LoVo (cell line): ENCODE measurements at regions not wholly inside any gene's neighbourhood (a gene's known extent, or its start where the extent isn't known, plus 50 kb on each side); places are given as distances from the start of the nearest gene placed in this dataset.

Source experiments
- DNase-seq: peaks from one replicate; pipeline ENCODE4 v3.0.0-alpha.2; 2016; ENCODE audit warnings: low spot score

DNA sequence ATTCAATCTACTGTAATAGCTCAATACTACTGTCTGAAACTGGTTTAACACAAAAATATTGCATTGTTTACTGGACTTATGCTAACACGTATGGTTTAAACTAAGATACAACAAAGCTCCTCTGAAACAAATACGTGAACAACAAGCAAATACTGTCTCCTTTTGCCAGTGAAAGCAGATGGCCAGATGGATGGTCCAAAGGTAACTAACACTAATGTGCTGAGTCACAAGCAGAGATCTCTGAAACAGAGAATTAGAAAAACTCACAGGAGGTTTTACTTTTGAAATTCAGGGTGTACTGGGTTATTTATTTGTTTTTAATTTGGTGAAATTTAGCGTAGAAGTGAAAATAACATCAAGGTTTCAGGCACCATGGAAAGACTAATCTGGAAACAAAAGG, 124.3 kb upstream of the SOX4 start:
- DNase-seq = no peak

DNA sequence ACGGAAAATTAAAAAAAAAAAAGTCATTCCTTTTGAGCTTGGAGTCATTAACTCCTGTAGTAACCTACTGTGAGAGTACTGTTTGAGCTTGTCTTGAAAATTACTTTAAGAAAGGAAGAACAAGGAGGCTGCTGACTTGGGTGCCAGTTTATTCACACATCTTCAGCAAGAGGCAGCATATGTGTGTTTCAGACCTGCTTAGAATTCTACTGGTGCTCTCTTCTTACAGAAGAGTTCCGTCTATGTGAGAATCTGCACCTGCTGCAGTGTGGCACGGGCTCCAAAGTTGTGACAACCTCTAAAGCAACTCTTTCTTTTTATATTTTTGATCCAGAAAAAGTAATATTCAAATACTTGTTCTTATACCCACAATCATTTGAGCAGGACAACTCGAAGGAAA, 117.4 kb upstream of the SOX4 start:
- DNase-seq = no peak

DNA sequence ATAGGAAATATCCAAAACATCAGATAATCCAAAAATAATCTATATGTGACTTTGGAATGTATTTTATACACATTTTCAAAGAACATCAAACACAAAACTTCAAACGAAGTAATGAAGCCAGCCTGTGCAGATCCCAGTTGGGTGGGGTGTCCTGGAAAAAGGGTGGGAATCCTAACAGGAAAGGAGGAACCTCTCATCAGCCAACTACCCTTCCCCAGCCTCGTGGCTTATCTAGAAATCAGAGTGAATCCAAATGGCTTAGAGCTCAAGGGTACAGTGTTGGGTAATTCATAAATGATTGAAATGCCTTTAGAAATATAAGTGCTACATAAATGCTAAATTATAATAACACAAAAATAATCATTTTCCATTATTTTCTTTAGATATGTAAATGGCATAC, 115.1 kb upstream of the SOX4 start:
- DNase-seq = no peak

DNA sequence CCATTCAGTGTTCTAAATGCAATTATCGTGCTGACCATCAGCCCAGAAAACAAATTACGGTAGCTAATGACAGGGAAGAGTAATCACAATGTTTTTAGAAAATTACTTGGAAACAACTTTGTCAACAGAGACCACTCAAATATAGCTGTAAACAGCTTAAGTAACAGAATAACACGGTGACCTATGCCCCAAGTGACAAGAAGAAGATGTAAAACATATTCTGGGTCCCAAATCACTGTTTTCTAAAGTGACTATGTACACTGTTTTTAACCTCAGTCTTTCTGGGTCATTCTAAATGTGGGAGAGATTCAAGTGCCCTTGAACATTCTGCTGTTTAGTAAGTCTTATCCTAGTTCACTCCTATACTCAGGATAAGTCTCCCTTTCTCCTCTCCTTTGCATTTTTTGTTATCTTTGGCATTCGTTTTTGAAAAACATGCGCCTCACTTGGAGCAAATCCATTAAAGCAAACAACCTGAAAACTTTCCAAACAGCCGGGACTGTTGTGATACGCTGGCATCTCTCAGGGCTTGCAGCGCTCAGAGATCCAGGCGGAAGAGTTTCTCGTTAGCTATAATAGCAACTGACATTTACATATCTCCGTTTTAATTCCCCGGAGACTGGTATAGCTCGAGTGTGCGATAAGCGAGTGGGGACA, 114.5 kb upstream of the SOX4 start:
- DNase-seq = no peak

DNA sequence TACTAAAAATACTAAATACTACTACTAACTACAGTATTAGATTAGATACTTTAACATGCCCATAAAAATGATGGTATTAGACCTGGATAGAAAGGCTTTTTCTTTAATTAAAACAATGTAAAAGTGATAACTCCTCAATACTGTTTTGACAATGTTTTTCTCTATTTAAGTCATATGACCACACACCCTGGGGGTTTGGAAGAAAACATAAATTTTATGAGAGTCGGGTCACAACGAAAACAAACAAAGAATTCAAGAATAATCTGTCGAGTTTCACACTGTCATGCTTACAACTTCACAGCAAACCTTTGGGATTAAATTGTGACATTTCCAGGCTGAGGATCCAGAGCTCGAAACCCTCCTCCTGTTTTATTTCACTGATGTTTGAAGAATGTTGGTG, 107.4 kb upstream of the SOX4 start:
- DNase-seq = no peak

DNA sequence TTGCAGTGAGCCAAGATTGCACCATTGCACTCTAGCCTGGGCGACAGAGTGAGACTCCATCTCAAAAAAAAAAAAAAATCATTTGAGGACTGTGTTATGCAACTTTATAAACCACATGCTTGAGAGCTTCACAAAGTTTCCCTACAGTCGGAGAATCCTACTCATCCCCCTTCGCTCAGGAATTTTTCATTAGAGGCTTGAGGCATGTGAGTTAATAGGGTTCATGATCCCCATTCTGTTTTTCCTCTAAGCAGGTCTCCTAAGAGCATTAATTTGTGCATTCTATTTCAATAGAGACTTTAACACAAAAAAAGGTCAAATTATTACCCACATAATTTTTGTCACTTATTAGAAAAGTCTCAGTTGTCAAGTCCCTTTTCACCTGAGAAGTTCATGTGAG, 103.7 kb upstream of the SOX4 start:
- no peak for DNase-seq

DNA sequence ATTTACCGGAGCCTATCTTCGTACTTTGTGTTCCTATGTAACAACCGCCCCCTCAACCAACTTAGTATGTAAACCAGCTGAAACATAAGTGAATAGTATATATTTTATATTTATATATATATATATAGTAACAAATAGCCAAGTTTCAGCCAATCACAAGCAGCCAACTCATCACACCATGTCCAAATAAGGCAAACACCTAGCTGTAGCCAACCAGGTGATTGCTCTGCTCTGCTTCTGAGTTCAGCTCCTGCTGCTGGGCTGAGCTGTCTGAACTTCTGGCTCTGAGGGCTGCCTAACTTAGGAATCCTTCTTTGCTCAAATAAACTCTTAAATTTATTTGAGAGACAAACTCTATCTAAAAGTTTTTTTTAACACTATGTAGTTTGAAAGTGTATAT, 101.6 kb upstream of the SOX4 start:
- no peak for DNase-seq

DNA sequence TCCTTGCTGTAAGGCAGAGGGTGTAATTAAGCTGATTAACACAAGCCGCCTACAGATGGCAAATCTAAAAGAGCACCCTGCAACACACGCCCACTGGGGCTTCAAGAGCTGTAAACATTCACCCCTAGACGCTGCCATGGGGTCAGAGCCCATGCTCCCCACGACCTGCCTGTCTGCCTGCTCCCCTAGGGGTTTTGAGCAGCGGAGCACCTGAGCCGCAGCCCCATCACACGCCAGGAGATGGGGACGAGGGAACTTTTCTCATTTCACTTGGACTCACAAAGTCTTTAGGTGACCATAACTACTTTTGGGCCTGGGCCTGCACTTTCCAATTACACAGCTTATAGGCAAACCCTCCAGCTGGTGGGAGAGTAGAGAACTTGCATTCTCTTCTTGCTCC, 99.0 kb upstream of the SOX4 start:
- DNase-seq = no peak

DNA sequence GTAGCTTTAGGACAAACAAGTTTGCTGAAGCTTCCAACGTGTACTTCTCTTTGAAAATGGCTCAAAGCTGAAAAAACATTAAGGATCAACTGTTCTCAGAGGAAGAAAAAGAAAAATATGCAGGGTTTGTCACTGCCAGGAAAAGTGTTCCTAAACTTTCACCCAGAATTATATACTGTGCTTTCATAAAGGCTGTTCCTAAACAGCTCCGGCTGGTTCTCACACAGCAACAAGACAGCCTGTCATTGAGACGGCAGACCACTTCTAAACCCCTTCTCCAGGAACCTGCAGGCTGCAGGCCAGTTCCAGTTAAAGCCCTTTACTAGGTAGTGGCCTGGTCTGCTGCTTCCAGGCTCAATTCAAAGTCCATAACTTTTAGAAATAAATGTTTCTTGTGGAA, 97.4 kb upstream of the SOX4 start:
- no peak for DNase-seq

DNA sequence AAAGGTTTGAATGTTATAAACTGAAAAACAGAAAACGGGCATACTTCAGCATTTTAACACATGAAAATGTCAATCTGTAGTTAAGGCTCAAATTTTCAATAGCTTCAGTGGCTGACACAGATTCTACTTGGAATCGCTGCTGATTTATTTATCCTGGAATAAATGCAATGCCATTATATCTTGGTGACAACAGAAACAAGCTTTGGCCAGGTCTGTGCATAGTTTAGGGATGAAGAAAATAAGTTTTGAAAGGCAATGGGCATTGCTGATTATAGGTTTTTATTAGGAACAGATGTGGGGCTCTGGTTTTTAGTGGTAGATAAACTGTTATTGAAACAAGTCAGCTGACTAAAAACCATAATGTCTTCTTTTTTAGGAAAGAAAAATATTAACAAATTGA, 96.8 kb upstream of the SOX4 start:
- DNase-seq = no peak

DNA sequence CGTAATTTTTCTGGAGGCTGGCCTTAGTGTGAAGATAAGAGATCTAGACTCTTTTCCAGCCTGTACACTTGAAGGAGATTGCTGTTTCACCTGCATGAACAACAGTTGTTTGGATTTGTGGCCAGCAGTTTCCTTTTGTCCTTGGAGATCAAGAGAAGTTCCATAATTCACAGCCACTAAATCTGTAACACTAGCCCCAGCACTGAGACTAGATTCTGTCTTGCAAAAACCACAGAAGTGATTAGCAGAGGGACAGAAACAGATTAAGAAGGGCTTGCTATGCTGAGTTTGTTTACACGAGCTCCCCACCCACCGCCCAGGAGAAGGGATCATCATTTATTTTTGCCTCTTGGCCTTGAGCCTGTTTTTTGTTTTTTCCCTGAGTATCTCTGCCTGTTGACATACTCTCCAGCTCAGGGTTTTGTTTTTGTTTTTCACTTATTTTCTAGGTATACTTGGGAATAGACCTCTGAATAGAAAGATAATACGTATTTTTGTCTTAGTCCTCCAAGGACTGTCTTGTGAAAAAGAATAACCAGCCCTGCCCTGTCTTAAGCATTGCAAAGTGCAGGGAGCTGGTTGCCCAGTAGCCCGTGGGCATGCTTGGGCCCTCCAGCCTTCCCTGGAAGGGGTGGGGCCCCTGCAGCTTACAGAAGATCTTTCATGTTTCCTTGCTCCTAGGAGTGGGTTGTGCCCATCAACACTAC, 93.1 kb upstream of the SOX4 start:
- DNase-seq = no peak

DNA sequence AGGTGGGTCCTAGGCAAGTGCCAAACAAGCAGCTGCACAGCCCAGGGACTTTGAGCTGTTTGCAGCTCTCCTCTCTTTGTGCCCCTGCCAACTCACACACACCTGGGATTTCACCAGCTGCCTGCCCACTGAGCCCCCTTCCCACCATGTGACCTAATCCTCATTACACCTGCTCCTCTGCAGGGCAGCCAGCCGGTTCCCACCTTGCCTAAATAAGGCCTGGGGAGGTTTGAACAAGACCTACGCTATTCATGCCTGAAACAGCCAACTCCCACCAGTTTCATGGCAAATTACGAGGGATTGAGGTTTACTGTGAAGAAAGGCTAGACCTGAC, 92.6 kb upstream of the SOX4 start:
- no peak for DNase-seq

DNA sequence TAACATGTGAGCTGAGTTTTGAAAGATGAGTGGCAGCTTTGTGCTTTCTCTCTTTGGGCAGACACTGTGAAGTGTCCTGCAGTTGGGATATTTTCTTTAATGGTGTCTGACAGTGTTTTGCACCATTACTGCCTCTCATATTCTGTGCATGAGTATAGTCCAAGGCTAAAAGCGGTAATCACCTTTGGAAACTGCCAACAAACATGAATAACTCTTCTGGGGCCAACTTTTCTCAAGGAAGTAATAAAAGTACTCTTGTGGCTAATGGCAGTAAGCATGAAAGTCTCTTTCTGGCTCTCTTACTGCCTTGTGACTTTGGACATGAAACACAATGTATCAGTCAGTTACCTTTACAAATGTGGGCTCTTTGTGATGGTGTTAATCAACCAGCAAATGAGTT, 91.7 kb upstream of the SOX4 start:
- DNase-seq = no peak

DNA sequence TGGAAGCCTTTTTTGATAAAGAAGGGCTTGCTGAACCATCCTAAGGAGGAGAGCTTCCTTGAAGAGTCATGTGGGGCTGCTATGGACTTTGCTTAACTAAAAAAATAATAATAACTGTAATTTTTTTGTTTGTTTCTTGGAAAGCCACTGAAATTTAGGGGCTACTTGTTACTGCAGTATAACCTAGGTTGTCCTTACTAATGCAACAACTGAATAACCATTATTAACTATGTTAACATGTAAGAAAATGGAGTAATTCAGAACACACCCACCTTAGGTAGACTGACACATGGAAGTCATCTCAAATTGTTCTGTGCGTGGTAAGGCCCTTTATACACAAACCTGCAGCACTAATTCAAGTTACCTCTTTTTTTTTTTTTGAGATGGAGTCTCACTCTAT, 90.9 kb upstream of the SOX4 start:
- DNase-seq = no peak

DNA sequence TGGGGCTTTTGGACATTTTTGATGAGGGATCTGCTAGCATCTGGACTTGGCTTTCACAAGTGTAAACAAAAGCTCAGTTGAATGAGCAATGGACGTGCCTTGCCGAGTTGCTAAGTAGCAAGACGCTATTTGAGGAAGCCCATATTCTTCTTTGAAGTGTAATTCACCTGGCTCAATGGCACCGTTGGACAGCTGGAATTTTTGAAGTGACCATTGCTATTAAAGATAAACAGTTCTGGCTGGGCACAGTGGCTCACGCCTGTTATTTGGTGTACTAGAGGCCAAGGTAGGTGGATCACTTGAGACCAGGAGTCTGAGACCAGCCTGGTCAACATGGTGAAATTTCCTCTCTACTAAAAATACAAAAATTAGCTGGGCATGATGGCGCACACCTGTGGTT, 88.8 kb upstream of the SOX4 start:
- DNase-seq = no peak

DNA sequence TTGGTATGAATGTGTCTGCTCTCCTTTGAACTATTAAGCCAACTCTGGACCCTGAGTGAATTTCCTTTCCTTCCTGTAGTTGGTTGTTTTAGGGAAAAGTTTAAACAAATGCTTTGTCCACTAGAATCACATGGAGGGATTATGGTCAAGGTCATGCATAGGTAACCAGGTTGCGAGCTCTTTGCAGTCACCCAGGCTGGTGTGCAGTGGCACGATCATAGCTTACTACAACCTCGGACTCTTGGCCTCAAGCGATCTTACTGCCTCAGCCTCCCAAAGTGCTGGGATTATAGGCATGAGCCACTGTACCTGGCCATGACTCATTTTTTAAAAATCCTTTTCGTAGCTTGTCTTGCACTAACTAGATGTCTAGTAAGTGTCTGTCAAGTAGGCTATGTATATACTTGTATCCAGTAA, 88.0 kb upstream of the SOX4 start:
- DNase-seq = no peak

DNA sequence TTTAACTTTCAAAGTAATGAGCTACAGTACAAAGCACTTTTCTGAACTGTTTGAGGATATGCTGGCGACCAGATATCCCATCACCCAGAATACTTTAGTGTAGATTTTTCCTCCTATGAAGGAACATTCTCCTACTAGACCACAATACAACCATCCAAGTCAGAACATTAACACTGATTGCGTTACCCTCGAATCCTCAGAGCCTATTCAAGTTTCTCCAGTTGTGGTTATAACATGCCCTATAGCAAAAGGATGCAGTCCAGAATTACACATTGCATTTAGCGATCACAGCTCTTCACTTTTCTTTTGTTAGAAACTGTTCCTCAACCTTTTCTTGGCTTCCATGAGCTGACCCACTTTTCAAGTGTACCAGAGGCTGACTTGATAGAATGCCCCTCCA, 87.4 kb upstream of the SOX4 start:
- DNase-seq = no peak

DNA sequence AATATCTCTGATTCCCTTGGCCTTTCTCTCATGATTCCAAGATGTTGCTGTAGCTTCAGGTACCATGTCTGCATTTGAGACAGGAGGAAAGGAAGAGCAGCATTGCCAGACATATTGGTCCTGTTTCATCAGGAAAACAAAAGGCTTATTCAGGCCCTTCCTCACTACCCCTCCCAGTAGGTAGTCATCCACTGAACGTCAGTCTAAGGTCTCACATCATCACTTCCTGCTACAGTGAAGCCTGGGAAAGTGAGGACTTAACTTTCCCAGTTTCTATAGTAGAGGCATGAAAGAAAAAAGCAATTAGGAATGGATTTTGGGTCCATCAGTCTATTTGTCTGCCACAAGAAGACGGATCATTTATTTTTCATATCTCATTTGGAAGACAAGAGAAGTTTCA, 85.7 kb upstream of the SOX4 start:
- DNase-seq = no peak

DNA sequence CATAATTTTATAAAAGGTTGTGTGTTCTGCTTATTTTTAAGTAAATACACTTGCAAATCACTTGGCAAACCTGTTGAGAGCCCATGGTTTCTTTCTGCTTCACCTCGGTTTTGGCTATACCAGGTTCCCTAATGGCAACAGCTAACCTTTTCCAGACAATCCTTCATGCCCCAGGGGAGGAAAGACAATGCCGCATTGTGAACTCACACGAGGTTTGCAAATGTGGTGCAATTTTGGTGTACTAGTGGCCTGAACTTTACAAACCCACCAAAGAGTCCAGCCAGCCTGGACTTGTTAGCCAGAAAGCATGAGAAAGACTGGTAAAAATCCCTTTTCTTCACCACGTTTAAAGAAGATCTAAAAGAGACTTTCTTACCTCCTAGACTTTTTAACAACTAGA, 84.8 kb upstream of the SOX4 start:
- DNase-seq = no peak

DNA sequence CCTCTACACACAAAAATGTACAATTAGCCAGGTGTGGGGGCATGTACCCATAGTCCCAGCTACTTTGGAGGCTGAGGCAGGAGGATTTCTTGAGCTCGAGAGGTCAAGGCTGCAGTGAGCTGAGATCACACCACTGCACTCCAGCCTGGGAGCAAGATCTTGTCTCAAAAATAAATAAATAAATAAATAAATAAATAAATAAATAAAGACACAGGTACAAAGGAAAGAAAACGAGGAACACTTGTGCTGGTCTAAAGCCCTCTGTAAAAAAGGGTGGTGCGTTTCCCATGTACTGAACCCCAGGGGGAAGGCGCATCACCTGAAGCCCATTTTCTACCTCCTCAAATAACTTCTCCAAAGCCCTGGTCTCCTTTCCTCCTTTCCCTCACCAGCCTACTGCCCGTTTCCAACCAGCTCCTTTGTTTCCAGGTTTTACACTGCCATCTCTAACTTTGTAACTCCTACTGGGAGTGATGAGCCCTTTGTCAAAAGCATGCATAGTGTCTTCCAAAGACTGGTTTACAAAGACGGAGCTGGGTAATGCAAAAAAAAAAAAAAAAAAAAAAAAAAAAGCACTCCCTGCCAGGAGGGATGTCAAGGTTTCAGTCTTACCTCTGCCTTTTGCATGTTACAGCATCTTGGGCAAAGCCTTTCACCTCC, 81.5 kb upstream of the SOX4 start:
- DNase-seq = no peak

DNA sequence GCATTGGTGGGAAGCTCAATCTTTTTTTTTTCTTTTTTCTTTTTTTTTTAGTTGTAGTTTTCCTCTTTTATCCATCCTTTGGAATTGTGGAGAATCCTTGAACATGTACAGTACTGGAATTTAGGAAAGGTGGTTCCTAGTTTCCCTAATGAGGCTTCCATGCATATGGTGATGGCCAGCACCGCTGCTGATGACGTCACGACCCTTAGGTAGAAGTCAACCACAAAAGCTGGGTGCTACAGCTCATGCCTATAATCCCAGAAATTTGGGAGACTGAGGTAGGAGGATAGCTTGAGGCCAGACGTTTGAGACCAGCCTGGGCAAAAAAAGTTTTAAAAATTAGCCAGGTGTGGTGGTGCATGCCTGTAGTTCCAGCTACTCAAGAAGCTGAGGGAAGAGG, 79.3 kb upstream of the SOX4 start:
- no peak for DNase-seq

DNA sequence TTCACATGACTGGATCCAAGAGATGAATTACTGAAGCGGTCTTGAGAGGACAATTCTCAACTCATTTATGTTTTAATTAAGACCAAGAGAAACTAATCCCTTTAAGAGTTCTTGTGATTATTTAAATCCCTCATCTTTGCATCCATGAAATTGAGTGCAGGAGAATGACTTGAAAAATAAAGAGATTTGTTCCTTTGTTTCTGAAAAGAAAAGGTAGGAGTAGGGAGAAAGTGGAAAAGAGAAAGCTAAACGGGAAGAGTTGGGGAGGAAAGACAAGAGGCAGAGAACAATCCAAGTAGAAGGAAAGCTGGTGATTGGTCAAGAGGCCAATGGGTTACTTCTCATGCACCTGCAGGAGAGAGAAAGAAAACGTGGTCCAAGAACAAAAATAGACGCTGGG, 75.2 kb upstream of the SOX4 start:
- DNase-seq = no peak

DNA sequence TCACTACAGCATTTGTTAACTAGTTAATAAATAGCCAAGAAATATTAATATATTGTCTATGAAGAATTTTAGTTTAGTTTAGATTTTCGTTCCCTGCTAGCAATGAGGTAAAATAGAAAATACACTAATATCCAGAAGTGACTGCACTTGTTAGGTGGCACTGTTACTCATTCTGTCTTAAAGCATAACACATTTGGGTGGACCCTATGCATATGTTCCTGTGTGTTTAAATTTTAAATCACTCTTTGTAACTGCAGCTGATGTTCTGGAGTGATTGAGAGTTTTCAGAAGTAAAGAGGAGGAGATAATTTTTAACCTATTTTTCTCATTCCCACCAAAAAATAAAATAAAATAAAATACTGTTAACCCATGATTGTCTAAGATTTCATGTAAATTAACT, 73.9 kb upstream of the SOX4 start:
- DNase-seq = no peak

DNA sequence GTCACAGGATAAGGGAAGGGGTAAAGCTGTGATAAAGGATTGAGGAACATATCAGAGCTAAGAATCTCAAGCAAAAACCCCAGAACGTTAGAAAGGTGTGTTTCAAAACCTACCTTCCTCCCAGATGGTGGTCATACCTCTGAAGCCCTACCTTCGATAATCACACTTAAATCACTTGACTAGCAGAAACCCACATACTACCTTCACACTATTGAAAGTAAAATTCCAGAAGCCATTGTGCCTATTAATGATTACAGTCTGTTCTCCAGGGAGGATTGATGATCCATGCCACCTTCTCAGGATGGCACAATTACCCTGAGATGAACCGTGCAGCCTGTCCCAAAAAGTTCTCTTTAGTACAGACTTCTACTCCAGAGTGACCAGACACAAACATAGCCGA, 72.3 kb upstream of the SOX4 start:
- no peak for DNase-seq
